ENCODE measurements at regions not wholly inside any gene's neighbourhood (a gene's known extent, or its start where the extent isn't known, plus 50 kb on each side); places are given as distances from the start of the nearest gene placed in this dataset.

GRCh38 chrY:12444200-12444599, 256.8 kb upstream of the USP9Y start:
- TF ChIP-seq, protein P1, sequence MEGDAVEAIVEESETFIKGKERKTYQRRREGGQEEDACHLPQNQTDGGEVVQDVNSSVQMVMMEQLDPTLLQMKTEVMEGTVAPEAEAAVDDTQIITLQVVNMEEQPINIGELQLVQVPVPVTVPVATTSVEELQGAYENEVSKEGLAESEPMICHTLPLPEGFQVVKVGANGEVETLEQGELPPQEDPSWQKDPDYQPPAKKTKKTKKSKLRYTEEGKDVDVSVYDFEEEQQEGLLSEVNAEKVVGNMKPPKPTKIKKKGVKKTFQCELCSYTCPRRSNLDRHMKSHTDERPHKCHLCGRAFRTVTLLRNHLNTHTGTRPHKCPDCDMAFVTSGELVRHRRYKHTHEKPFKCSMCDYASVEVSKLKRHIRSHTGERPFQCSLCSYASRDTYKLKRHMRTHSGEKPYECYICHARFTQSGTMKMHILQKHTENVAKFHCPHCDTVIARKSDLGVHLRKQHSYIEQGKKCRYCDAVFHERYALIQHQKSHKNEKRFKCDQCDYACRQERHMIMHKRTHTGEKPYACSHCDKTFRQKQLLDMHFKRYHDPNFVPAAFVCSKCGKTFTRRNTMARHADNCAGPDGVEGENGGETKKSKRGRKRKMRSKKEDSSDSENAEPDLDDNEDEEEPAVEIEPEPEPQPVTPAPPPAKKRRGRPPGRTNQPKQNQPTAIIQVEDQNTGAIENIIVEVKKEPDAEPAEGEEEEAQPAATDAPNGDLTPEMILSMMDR (IDR thresholded peaks at IDR 0.05), result no peak
- no peak for TF ChIP-seq POLR2A (IDR thresholded peaks at IDR 0.05)
